Raji (cell line): ENCODE measurements at regions not wholly inside any gene's neighbourhood (a gene's known extent, or its start where the extent isn't known, plus 50 kb on each side); places are given as distances from the start of the nearest gene placed in this dataset.

ENCODE experiments used
- POLR2A ChIP-seq: IDR thresholded peaks from 2 replicates; pipeline ENCODE4 v1.6.1; 2011; ENCODE audit warnings: low read depth, low read length, control low read depth; ENCODE audit not compliant: insufficient read depth

DNA sequence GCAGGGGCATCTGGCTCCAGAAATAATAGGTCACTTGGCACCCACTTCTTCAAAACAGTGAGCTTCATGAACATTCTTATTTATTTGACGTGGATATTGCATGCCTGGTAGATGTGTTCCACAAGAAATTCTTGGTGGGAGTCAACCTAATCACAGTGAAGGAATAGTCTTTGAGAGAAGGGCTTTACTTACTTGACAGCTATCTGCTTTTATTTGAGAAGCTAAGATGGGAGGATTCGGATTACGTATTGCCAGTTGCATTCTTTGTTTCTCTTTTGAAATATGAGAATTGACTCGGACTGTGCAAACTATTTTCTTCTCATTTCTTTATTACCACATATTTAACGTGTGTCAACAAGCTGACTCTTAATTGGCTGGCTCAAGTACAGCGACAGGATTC is 117.2 kb downstream of the FASLG start:
- TF ChIP-seq POLR2A, result no peak

DNA sequence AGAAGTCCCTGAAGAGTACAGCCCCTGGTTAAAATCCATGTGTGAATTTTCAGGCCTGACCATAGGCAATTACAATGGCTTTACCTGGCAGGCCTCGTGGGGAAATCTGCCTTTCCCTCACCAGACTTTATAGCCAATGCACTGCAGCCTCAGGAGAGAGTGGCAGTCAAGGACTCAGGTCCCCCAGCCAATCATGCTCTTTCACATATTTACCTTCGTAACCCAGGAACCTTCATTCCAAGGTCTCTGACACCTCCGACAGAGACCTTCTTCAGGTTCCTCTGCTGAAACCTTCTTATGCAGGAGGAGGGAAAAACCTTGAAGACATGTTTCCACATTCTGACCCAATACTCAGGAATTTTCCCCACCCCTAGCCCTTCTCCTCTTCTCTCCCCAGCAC is 118.9 kb downstream of the FASLG start:
- TF ChIP-seq POLR2A, result no peak

DNA sequence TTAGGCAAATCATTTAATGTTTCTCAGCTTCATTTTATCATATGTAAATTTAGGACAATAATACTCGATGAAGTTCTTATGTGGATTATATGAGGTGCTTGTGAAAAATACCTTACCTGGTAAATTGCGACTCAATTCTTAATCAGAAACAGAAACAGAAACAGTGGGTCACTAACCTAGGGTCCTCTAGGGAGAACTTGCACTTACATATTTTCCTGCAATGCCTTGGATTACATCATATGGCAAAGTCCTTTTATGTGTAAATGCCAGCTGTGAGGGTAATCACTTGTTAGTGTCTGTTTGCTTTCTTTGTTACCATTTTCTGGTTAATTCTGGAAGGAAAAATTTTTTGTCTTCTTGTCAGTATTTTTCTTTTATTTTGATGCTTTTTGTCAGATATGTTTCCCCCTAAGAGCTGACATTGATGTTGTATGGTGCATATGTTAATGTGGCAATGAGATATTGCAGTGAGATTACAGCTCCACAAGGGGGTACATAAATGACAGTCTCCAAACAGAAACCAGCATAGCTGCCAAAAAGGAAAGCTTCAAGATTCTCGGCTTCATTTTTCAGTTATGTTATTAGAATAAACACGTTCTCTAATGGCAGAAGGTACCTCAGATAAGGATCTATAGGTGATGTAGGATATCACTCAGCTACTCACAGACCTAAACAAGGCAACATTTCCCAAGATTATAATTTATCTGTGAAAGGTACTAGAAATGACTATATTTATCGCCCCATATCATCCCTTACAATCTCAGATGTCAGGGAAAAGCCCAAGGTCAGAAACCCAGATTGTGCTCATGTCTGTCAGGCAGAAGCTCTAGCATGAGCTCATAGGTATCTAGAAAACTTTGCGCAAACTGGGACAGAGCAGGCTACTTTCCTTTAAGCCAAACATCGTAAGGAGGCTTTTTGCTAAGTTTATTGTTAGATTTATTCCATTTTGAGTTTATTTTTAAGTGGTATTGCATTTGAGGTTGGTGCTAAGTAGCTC is 119.9 kb downstream of the FASLG start:
- TF ChIP-seq POLR2A, result no peak

DNA sequence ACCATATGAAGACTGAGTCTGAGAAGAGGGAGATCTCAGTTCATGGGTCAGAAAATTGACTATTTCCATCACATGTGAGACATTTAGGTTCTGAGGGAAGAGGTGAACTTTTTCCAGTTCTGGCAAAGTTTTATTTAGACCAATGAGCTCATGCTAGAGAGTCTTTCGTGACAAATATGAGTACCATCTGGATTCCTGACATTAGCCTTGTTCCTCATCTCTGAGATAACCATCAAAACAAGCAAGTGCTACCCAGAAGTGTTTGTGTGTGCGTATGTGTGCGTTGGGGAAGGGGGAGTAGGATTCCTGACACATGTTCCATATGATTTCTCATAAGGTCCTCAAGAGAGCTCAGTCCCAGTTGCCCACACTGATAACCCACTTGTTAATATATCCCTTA is 120.6 kb downstream of the FASLG start:
- no peak for TF ChIP-seq POLR2A

DNA sequence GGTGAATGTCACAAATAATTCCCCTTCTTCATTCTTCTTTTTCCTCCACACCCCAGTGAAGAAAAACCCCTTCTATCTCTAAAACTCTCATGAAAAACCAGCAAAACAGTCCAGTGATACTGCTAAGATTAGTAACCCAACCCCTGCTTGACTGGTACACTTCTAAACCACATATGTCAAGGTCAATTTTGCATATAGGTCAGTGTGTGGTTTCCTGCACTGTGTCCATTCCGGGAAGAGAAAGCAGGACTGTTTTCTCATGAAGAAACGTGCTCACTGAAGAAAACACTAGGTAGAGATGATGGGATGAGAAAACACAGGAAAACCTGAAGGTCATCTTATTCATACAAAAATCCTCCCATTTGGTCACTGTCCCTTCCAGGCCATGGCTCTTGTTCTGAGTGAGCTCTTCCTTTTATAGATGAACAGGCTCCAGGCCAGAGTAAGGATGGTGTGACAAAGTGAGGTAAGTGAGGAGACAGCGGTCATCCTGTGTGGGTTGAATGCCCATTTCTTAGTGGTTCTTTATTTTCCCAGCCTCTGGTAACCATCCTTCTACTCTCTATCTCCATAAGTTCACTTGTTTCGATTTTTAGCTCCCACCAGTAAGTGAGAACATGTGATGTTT is 122.7 kb downstream of the FASLG start:
- TF ChIP-seq POLR2A, result no peak

DNA sequence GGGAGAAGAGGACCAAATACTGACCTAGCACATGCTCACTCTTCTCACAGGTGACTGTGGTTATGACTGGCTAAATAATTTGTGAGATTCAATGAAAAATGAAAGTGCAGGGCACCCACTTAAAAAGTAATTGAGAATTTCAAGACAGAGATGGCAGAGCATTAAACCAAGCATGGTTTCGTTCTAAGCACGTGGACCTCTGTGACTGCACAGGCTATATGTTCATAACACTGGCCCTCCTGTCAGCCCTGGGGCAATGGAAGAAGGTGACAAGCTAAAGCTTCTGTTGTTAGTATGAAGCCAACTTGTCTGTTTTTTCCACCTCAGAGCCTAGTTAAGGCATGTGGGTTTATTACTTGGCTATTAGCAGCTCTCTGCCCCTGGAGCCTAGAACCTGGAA is 130.9 kb downstream of the FASLG start:
- no peak for TF ChIP-seq POLR2A

DNA sequence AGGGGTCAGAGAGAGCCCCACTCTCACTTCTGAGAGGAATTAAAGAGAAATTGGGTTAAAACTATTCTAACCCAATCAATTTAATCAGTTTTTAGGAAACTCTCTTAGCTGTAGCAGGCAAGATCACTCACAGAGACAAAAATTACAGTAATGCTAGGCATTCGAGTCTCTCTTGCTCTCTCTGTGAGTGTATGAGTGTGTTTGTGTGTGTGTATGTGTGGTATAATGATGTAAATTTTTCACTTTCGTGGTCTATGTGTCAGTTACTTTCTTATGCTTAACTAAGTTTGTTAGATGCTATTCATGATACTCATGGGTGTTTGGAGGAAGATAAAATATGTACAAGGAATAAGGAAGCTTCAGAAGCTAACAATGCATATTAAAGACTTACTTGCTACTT is 131.3 kb downstream of the FASLG start:
- TF ChIP-seq POLR2A, result no peak

DNA sequence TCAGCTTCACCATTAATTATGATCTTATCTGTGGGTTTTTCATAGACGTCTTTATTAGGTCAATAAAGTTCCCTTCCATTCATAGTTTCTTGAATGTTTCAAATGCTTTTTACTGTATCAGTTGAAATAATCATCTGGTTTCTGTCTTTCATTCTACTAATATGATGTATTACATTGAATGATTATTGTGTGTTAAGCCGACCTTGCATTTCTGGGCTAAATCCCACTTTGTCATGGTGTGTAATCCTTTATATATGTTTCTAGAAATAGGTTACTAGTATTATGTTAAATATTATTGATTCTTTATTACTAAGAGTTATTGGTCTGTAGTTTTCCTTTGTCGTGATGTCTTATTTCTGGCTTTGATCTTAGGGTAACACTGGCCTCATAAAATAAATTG is 134.9 kb downstream of the FASLG start:
- no peak for TF ChIP-seq POLR2A

DNA sequence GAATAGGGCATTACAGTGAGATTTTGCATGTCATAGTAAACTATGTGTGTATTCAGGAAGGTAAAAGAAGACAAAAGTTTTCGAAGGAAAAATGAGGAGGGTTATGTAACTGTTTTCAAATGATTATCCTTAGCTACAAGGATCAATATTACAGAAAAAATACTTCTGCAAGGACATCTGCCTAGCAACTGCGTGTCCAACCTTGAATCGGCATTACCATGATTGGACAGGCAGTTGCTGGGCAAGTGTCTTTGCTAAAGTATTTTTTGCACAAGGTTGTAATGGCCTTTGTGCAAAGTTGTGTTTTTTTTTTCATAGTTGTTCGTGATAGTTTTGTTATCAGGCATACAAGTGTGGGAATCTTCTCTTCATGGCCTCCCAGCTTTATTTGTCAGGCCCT is 136.8 kb downstream of the FASLG start:
- no peak for TF ChIP-seq POLR2A

DNA sequence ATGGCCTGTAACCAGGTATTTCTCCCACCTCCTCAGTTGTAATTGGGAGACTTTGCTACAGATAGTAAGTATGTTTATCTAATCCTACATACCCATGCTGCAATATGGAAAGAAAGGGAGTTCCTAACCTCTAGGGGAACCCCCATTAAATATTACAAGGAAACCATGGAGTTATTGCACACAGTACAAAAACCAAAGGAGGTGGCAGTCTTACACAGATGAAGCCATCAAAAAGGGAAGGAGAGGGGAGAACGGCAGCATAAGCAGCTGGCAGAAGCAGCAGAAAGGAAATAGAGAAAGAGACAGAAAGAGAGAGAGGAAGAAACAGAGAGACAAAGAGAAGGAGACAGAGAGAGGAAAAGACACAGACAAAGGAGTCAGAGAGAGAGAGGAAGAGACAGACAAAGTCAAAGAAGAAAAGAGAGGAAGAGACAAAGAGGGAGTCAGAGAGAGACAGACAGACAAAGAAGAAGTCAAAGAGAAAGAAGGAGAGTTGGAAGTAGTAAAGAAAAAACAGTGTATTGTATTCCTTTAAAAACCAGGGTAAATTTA is 142.9 kb downstream of the FASLG start:
- no peak for TF ChIP-seq POLR2A

DNA sequence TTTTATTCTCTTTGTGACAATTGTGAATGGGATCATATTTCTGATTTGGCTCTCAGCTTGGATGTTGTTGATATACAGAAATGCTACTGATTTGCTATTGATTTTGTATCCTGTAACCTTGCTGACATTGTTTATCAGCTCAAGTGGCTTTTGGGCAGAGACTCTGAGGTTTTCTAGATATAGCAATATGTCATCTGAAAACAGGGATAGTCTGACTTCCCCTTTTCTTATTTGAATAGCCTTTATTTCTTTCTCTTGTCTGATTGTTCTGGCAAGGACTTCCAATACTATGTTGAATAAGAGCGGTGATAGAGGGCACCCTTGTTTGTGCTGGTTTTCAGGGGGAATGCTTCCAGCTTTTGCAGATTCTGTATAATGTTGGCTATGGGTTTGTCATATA is 150.8 kb downstream of the FASLG start:
- TF ChIP-seq POLR2A, result no peak

DNA sequence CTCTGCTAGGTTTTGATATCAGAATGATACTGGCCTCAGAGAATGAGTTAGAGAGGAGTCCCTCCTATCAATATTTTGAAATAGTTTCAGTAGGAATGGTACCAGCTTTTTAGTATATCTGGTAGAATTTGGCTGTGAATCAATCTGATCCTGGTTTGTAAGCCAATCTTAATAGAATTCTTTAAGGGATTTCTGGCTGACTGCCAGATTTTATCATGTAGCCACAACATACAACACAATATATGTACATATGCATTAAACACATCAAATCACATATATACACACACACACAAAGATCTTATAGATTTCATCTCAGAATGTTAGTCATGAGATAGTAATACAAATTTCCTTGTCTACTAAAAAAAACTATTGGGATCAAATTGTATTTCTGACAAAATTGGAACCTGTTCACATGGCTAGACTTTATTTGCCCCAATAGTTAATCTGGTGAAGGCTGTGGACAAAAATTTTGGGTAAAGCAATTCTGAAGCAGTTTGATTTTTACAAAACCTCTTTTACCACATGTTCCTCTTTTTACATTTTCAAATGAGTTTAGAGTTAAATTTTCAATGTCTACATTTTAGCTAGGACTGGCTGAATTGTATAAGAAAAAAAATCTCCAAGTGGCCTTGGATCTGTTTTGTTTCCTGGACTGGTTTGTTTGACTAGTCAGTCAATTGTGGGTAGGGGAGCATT is 151.7 kb downstream of the FASLG start:
- no peak for TF ChIP-seq POLR2A

DNA sequence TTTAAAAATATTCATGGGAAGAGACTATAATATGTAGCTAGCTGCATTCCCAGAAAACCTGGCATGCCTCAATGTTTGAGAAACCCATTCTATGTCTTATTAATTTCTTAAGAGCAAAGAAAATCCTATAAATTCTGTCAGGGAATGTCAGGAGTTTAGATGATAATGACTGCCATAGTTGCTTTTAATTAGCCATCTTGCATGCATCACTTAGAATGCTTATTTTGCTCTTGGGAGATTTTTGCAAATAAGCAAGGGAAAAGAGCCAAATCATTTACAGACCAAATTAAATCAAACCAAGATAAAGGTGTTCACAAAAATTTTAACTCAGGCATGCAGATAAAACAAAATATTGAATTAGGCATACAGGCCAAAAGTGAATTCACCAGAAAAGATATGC is 152.8 kb downstream of the FASLG start:
- TF ChIP-seq POLR2A, result no peak

DNA sequence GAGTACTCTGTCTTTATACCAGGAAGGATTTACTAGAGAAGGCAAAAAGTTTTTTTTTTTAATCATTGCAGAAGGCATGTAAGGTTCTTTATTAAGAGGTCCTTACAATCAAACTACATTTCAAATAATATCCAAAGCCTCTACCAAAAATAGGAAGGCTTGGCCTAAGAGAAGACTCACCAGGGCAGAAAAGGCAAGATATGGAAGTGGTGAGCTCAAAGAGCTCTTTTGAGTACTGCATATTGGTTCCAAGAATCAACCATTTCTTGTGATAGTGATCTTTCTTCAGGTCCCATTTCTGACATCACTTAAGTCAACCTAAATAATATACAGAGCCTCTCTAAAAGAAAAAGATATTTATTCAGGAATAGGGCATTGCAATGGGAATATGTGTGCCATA is 153.2 kb downstream of the FASLG start:
- TF ChIP-seq POLR2A, result no peak

DNA sequence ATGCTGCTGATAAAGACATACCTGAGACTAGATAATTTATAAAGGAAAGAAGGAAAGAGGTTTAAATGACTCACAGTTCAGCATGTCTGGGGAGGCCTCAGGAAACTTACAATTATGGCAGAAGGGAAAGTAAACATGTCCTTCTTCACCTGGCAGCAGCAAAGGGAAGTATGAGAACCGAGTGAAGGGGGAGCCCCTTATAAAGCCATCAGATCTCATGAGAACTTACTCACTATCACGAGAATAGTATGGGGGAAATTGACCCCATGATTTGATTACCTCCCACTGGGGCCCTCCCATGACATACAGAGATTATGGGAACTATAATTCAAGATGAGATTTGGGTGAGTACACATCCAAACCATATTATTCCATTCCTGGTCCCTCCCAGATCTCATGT is 154.4 kb downstream of the FASLG start:
- TF ChIP-seq POLR2A, result no peak

DNA sequence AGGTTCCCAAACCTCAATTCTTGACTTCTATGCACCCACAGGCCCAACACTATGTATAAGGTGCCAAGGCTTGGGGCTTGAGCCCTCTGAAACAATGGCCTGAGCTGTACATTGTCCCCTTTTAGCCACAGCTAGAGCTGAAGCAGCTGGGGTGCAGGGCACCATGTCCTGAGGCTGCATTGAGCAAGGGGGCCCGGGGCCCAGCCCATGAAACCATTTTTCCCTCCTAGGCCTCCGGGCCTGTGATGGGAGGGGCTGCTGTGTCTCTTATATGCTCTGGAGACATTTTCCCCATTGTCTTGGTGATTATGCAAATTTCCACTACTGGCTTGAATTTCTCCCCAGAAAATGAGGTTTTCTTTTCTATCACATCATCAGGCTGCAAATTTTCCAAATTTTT is 155.5 kb downstream of the FASLG start:
- TF ChIP-seq POLR2A, result no peak

DNA sequence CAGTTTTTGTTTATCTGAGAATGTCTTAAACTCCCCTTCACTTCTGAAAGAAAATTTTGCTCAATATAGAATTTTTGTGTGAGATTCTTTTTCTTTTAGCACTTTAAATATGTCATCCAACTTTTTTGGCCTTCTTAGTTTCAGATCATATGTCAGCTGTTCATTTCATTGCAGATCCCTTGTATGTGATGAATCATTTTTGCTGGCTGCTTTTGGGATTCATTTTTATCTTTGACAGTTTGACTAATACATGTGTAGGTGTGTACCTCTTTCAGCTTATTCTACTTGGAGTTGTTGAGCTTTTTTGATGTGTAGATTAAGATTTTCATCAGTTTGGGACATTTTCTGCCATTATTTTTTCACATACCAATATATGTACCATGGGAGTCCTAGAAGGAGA is 156.8 kb downstream of the FASLG start:
- no peak for TF ChIP-seq POLR2A
